ENCODE measurements at regions not wholly inside any gene's neighbourhood (a gene's known extent, or its start where the extent isn't known, plus 50 kb on each side); places are given as distances from the start of the nearest gene placed in this dataset.

- Histone ChIP-seq H3K9me3 (no peaks in the 10 kb centered on the region), H3K4me3 (no peak overlapping the region), H3K36me3 (replicated peaks) (no peaks in the 10 kb centered on the region), H3K4me1 (no peaks in the 10 kb centered on the region), H3K27me3 (ENCODE audit: low read depth) (no peaks in the 10 kb centered on the region)
- in situ Hi-C loops (cut with MboI; ENCODE audit: low sequenced_read_pairs) = no loop called here
- DNase-seq (ENCODE audit: low spot score in 2 of 2) = no peak
Observed at GRCh38 chr2:107398683-107399082, 428.0 kb upstream of the RGPD4 start.

GRCh38 chr2:107402330-107402729, 424.4 kb upstream of the RGPD4 start:
- no peaks in the 10 kb centered on the region for H3K4me1 ChIP-seq
- no peak for DNase-seq (ENCODE audit: low spot score in 2 of 2)
- no peaks in the 10 kb centered on the region for H3K36me3 ChIP-seq (replicated peaks)
- no peak overlapping the region for H3K4me3 ChIP-seq
- in situ Hi-C loops (cut with MboI; ENCODE audit: low sequenced_read_pairs) = no loop called here
- H3K27me3 ChIP-seq (ENCODE audit: low read depth) = no peaks in the 10 kb centered on the region
- no peaks in the 10 kb centered on the region for H3K9me3 ChIP-seq

GRCh38 chr2:107405261-107405660, 421.4 kb upstream of the RGPD4 start:
- DNase-seq (ENCODE audit: low spot score in 2 of 2) = no peak
- H3K4me1 ChIP-seq = no peaks in the 10 kb centered on the region
- no peak overlapping the region for H3K4me3 ChIP-seq
- H3K27me3 ChIP-seq (ENCODE audit: low read depth) = no peaks in the 10 kb centered on the region
- no peaks in the 10 kb centered on the region for H3K36me3 ChIP-seq (replicated peaks)
- H3K9me3 ChIP-seq = no peaks in the 10 kb centered on the region
- in situ Hi-C loops (cut with MboI; ENCODE audit: low sequenced_read_pairs) = no loop called here

GRCh38 chr2:107407017-107407416, 419.7 kb upstream of the RGPD4 start:
- no peak for DNase-seq (ENCODE audit: low spot score in 2 of 2)
- Histone ChIP-seq H3K4me1 (no peaks in the 10 kb centered on the region), H3K4me3 (no peak overlapping the region), H3K9me3 (no peaks in the 10 kb centered on the region), H3K36me3 (replicated peaks) (no peaks in the 10 kb centered on the region), H3K27me3 (ENCODE audit: low read depth) (no peaks in the 10 kb centered on the region)
- in situ Hi-C loops (cut with MboI; ENCODE audit: low sequenced_read_pairs) = no loop called here

- Histone ChIP-seq H3K36me3 (replicated peaks) (no peaks in the 10 kb centered on the region), H3K4me1 (no peaks in the 10 kb centered on the region), H3K4me3 (no peak overlapping the region), H3K9me3 (no peaks in the 10 kb centered on the region), H3K27me3 (ENCODE audit: low read depth) (no peaks in the 10 kb centered on the region)
- DNase-seq (ENCODE audit: low spot score in 2 of 2) = no peak
- in situ Hi-C loops (cut with MboI; ENCODE audit: low sequenced_read_pairs) = no loop called here
Observed at GRCh38 chr2:107407974-107408373, 418.7 kb upstream of the RGPD4 start.

- in situ Hi-C loops (cut with MboI; ENCODE audit: low sequenced_read_pairs) = no loop called here
- Histone ChIP-seq H3K36me3 (replicated peaks) (no peaks in the 10 kb centered on the region), H3K4me1 (no peaks in the 10 kb centered on the region), H3K27me3 (ENCODE audit: low read depth) (no peaks in the 10 kb centered on the region), H3K9me3 (no peaks in the 10 kb centered on the region), H3K4me3 (no peak overlapping the region)
- no peak for DNase-seq (ENCODE audit: low spot score in 2 of 2)
Observed at GRCh38 chr2:107411267-107411666, 415.4 kb upstream of the RGPD4 start.

- no peaks in the 10 kb centered on the region for H3K27me3 ChIP-seq (ENCODE audit: low read depth)
- DNase-seq (ENCODE audit: low spot score in 2 of 2) = no peak
- in situ Hi-C loops (cut with MboI; ENCODE audit: low sequenced_read_pairs) = no loop called here
- H3K4me1 ChIP-seq = no peaks in the 10 kb centered on the region
- no peak overlapping the region for H3K4me3 ChIP-seq
- no peaks in the 10 kb centered on the region for H3K9me3 ChIP-seq
- H3K36me3 ChIP-seq (replicated peaks) = no peaks in the 10 kb centered on the region
Observed at GRCh38 chr2:107412209-107412904, 414.3 kb upstream of the RGPD4 start.

- in situ Hi-C loops (cut with MboI; ENCODE audit: low sequenced_read_pairs) = no loop called here
- no peak overlapping the region for H3K4me3 ChIP-seq
- DNase-seq (ENCODE audit: low spot score in 2 of 2) = no peak
Observed at GRCh38 chr2:107412981-107413380, 413.7 kb upstream of the RGPD4 start.

GRCh38 chr2:107414376-107414775, 412.3 kb upstream of the RGPD4 start:
- Histone ChIP-seq H3K36me3 (replicated peaks) (no peaks in the 10 kb centered on the region), H3K4me1 (no peaks in the 10 kb centered on the region), H3K4me3 (no peak overlapping the region), H3K9me3 (no peaks in the 10 kb centered on the region), H3K27me3 (ENCODE audit: low read depth) (no peaks in the 10 kb centered on the region)
- in situ Hi-C loops (cut with MboI; ENCODE audit: low sequenced_read_pairs) = no loop called here
- no peak for DNase-seq (ENCODE audit: low spot score in 2 of 2)

More at GRCh38 chr2:107412981-107413380, 413.7 kb upstream of the RGPD4 start:
- H3K36me3 ChIP-seq (replicated peaks) = no peaks in the 10 kb centered on the region
- H3K9me3 ChIP-seq = no peaks in the 10 kb centered on the region
- H3K4me1 ChIP-seq = no peaks in the 10 kb centered on the region
- no peaks in the 10 kb centered on the region for H3K27me3 ChIP-seq (ENCODE audit: low read depth)

GRCh38 chr2:107418708-107419107, 408.0 kb upstream of the RGPD4 start:
- Histone ChIP-seq H3K4me3 (no peak overlapping the region), H3K27me3 (ENCODE audit: low read depth) (no peaks in the 10 kb centered on the region), H3K9me3 (no peaks in the 10 kb centered on the region), H3K36me3 (replicated peaks) (no peaks in the 10 kb centered on the region), H3K4me1 (no peaks in the 10 kb centered on the region)
- DNase-seq (ENCODE audit: low spot score in 2 of 2) = no peak
- in situ Hi-C loops (cut with MboI; ENCODE audit: low sequenced_read_pairs) = no loop called here

GRCh38 chr2:107419191-107419590, 407.5 kb upstream of the RGPD4 start:
- H3K4me1 ChIP-seq = no peaks in the 10 kb centered on the region
- no peaks in the 10 kb centered on the region for H3K9me3 ChIP-seq
- in situ Hi-C loops (cut with MboI; ENCODE audit: low sequenced_read_pairs) = no loop called here
- no peak overlapping the region for H3K4me3 ChIP-seq
- no peak for DNase-seq (ENCODE audit: low spot score in 2 of 2)
- no peaks in the 10 kb centered on the region for H3K27me3 ChIP-seq (ENCODE audit: low read depth)
- no peaks in the 10 kb centered on the region for H3K36me3 ChIP-seq (replicated peaks)

- Histone ChIP-seq H3K9me3 (no peaks in the 10 kb centered on the region; the same call in 1 of the 2 replicates), H3K4me1 (no peaks in the 10 kb centered on the region), H3K36me3 (replicated peaks) (no peaks in the 10 kb centered on the region), H3K4me3 (no peak overlapping the region), H3K27me3 (ENCODE audit: low read depth) (no peaks in the 10 kb centered on the region)
- in situ Hi-C loops (cut with MboI; ENCODE audit: low sequenced_read_pairs) = no loop called here
- no peak for DNase-seq (ENCODE audit: low spot score in 2 of 2)
Observed at GRCh38 chr2:107428781-107429180, 397.9 kb upstream of the RGPD4 start.

- Histone ChIP-seq H3K4me1 (no peaks in the 10 kb centered on the region), H3K36me3 (replicated peaks) (no peaks in the 10 kb centered on the region), H3K4me3 (no peak overlapping the region), H3K27me3 (ENCODE audit: low read depth) (no peaks in the 10 kb centered on the region), H3K9me3 (no peaks in the 10 kb centered on the region; the same call in 1 of the 2 replicates)
- DNase-seq (ENCODE audit: low spot score in 2 of 2) = no peak
- in situ Hi-C loops (cut with MboI; ENCODE audit: low sequenced_read_pairs) = no loop called here
Observed at GRCh38 chr2:107430006-107430405, 396.7 kb upstream of the RGPD4 start.

GRCh38 chr2:107430596-107431266, 396.0 kb upstream of the RGPD4 start:
- in situ Hi-C loops (cut with MboI; ENCODE audit: low sequenced_read_pairs) = no loop called here
- Histone ChIP-seq H3K27me3 (ENCODE audit: low read depth) (no peaks in the 10 kb centered on the region), H3K4me1 (no peaks in the 10 kb centered on the region), H3K9me3 (no peaks in the 10 kb centered on the region; the same call in 1 of the 2 replicates), H3K36me3 (replicated peaks) (no peaks in the 10 kb centered on the region), H3K4me3 (no peak overlapping the region)
- no peak for DNase-seq (ENCODE audit: low spot score in 2 of 2)

Measured in HAP-1 (cell line).